ENCODE measurements at regions not wholly inside any gene's neighbourhood (a gene's known extent, or its start where the extent isn't known, plus 50 kb on each side); places are given as distances from the start of the nearest gene placed in this dataset.
A peak's percentile ranks its signal among the peaks of the same experiment; 100 is the strongest.

- DNase-seq: no peak
- no peak for ATAC-seq
- intact Hi-C loops (cut with DNase I): loop anchor here in 1 of 10 donors (5.0 kb wide), 1 partner anchor 47 kb away; no protein-coding TSS in a partner anchor
- no peak overlapping the region for H3K4me3 ChIP-seq
- H3K36me3 ChIP-seq: no peaks in the 10 kb centered on the region
- TF ChIP-seq, protein P1, sequence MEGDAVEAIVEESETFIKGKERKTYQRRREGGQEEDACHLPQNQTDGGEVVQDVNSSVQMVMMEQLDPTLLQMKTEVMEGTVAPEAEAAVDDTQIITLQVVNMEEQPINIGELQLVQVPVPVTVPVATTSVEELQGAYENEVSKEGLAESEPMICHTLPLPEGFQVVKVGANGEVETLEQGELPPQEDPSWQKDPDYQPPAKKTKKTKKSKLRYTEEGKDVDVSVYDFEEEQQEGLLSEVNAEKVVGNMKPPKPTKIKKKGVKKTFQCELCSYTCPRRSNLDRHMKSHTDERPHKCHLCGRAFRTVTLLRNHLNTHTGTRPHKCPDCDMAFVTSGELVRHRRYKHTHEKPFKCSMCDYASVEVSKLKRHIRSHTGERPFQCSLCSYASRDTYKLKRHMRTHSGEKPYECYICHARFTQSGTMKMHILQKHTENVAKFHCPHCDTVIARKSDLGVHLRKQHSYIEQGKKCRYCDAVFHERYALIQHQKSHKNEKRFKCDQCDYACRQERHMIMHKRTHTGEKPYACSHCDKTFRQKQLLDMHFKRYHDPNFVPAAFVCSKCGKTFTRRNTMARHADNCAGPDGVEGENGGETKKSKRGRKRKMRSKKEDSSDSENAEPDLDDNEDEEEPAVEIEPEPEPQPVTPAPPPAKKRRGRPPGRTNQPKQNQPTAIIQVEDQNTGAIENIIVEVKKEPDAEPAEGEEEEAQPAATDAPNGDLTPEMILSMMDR (IDR thresholded peaks at IDR 0.05): no peak
- no peak overlapping the region for H3K27ac ChIP-seq
- no peaks in the 10 kb centered on the region for H3K9me3 ChIP-seq
- peaks cover 0 to 23% (median 8%) of the 10 kb centered on the region in 9 donors for H3K4me1 ChIP-seq
- H3K27me3 ChIP-seq: peaks cover 0 to 13% (median 0%) of the 10 kb centered on the region in 7 donors
- 90 to 95% methylated on average over 4 of the region's 4 CpGs for WGBS, 2 donors
Measured at GRCh38 chr11:119894916-119895315, 165.9 kb upstream of the NECTIN1 start.

DNA sequence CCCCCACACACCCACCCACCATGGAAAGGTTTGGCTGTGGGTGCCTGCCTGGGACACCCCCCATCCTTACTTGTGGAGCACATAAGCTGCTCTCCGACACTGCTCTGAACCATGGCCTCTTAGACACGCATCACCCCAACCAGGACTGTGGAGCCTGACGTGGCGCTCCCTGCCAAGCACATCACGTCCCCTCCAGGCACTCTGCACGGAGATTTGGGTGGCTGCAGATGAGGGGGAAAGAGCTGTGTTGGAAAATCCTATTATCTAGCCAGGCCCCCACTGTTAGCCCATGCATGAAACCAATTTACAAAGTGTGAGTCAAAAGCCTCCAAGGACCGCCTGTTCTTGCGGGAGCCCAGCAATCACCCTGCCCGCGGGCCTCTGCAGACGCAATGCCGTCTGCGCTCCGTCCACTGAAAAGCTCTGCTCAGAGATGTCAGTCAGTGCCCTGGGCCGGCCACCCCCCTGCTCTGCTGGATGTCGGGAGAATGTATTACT lies 163.4 kb upstream of the NECTIN1 start:
- peak in 7 of 8 donors; percentile 52 to 92 (median 70) for ATAC-seq
- Histone ChIP-seq H3K4me1 (peaks cover 0 to 34% (median 14%) of the 10 kb centered on the region in 9 donors), H3K4me3 (no peak overlapping the region), H3K36me3 (no peaks in the 10 kb centered on the region), H3K9me3 (no peaks in the 10 kb centered on the region), H3K27me3 (peaks cover 0 to 14% (median 6%) of the 10 kb centered on the region in 7 donors), H3K27ac (peak overlapping the region in 9 of 10 donors; percentile 65 to 94 (median 78))
- DNase-seq: peak; percentile 11 to 55
- intact Hi-C loops (cut with DNase I): loop anchor here in 2 of 10 donors (2.0 to 5.0 kb wide), 2 partner anchors 38 to 50 kb away; no protein-coding TSS in a partner anchor
- TF ChIP-seq, protein P1 (IDR thresholded peaks at IDR 0.05): no peak
- WGBS, 2 donors: 30 to 42% methylated on average over 16 of the region's 16 CpGs

- TF ChIP-seq, protein P1 (IDR thresholded peaks at IDR 0.05): no peak
- ATAC-seq (peak; percentile 85 to 95 (median 92)), DNase-seq (peak; percentile 73 to 79)
- intact Hi-C loops (cut with DNase I): loop anchor here in 2 of 10 donors (1.0 to 5.0 kb wide), 2 partner anchors 51 to 111 kb away; no protein-coding TSS in a partner anchor
- H3K36me3 ChIP-seq: no peaks in the 10 kb centered on the region
- peaks cover 0 to 18% (median 6%) of the 10 kb centered on the region in 7 donors for H3K27me3 ChIP-seq
- peaks cover 0 to 34% (median 14%) of the 10 kb centered on the region in 9 donors for H3K4me1 ChIP-seq
- H3K27ac ChIP-seq: peak overlapping the region in 9 of 10 donors; percentile 55 to 94 (median 78)
- WGBS, 2 donors: 25 to 38% methylated on average over 16 of the region's 16 CpGs
- H3K9me3 ChIP-seq: no peaks in the 10 kb centered on the region
- no peak overlapping the region for H3K4me3 ChIP-seq
Measured at GRCh38 chr11:119891055-119891768, 162.2 kb upstream of the NECTIN1 start.

DNA sequence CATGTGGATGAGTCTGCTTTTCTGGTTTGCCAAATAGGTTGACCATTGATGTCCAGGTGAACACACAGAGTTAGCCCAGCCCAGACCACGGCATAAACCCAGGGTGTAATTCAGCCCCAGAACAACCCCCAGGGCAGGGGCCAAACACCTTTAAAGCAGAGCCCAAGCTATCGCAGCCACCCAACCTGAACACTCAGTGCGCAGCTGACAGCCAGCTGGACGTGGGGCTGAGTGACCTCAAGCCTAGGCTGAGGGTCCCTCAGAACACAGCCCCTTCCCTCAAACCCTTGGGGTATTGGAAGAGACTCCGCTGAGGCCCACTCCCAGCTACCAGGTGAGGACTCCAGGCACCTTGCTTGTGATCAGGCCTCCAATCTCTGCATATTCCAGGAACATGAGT lies 161.5 kb upstream of the NECTIN1 start:
- WGBS, 2 donors: 82 to 83% methylated on average over 5 of the region's 5 CpGs
- no peak for DNase-seq
- Histone ChIP-seq H3K27me3 (peaks cover 0 to 20% (median 6%) of the 10 kb centered on the region in 7 donors), H3K36me3 (no peaks in the 10 kb centered on the region), H3K27ac (peak overlapping the region in 5 of 10 donors; percentile 40 to 84 (median 60)), H3K9me3 (no peaks in the 10 kb centered on the region), H3K4me3 (no peak overlapping the region), H3K4me1 (peaks cover 0 to 34% (median 14%) of the 10 kb centered on the region in 9 donors)
- intact Hi-C loops (cut with DNase I): loop anchor here in 1 of 10 donors (5.0 kb wide), 1 partner anchor 52 kb away; no protein-coding TSS in a partner anchor
- ATAC-seq: no peak
- TF ChIP-seq, protein P1 (IDR thresholded peaks at IDR 0.05): no peak

Data from heart right ventricle (tissue), 16 donors.